CD14-positive monocyte (primary cell): ENCODE measurements at regions not wholly inside any gene's neighbourhood (a gene's known extent, or its start where the extent isn't known, plus 50 kb on each side); places are given as distances from the start of the nearest gene placed in this dataset.

ENCODE experiments used
- DNase-seq, 3 donors: peaks; one replicate each; pipeline ENCODE4 v3.0.0-alpha.2; 2011 to 2022
- H2AFZ ChIP-seq: 2 replicates; pipeline ENCODE4 v1.6.0; 2012; ENCODE audit warnings: mild to moderate bottlenecking, low read depth, low read length, inconsistent platforms; ENCODE audit not compliant: insufficient read depth, poor library complexity, severe bottlenecking
- H3K27ac ChIP-seq, 2 donors: 1 replicate in 1 of 2; 2 replicates in 1 of 2; pipeline ENCODE4 v1.5.1; 2012 to 2013; ENCODE audit warnings: low read length in 2 of 2, control low read depth in 1 of 2, inconsistent platforms in 1 of 2, low read depth in 1 of 2, mild to moderate bottlenecking in 1 of 2
- H3K27me3 ChIP-seq, 2 donors: one replicate each; pipeline versions ENCODE4 v1.6.0 to v1.6.1; 2011 to 2013; ENCODE audit warnings: low read length in 2 of 2; ENCODE audit not compliant: control insufficient read depth in 2 of 2, insufficient read depth in 2 of 2
- H3K36me3 ChIP-seq, 2 donors: replicated peaks in 1 of 2; 1 replicate in 1 of 2; 2 replicates in 1 of 2; pipeline versions ENCODE4 v1.5.1 to v1.6.1; 2012 to 2013; ENCODE audit warnings: low read length in 2 of 2, control low read depth in 1 of 2, inconsistent platforms in 1 of 2, mild to moderate bottlenecking in 1 of 2; ENCODE audit not compliant: insufficient read depth in 2 of 2, control insufficient read depth in 1 of 2
- H3K4me1 ChIP-seq, 2 donors: 1 replicate in 1 of 2; 2 replicates in 1 of 2; pipeline versions ENCODE4 v1.5.1 to v1.6.1; 2012 to 2013; ENCODE audit warnings: low read length in 2 of 2, control low read depth in 1 of 2, inconsistent platforms in 1 of 2, mild to moderate bottlenecking in 1 of 2, moderate library complexity in 1 of 2; ENCODE audit not compliant: insufficient read depth in 2 of 2, control insufficient read depth in 1 of 2
- H3K4me2 ChIP-seq: replicated peaks from 2 replicates; pipeline ENCODE3; 2012; ENCODE audit warnings: low read length, moderate library complexity, mild to moderate bottlenecking; ENCODE audit not compliant: poor library complexity, severe bottlenecking; ENCODE audit errors: extremely low read depth
- H3K4me3 ChIP-seq, 3 experiments: fragments of 200-600 bp in 1 of 3; sonication (generic) in 1 of 3; replicated peaks in 1 of 3; 1 replicate in 2 of 3; 2 replicates in 1 of 3; pipeline ENCODE4 v1.5.1; 2011 to 2013; ENCODE audit warnings: low read length in 3 of 3, mild to moderate bottlenecking in 3 of 3, control low read depth in 2 of 3, low read depth in 2 of 3, inconsistent platforms in 1 of 3, moderate library complexity in 1 of 3
- H3K79me2 ChIP-seq: 2 replicates; pipeline ENCODE4 v1.6.0; 2012; ENCODE audit warnings: mild to moderate bottlenecking, control low read depth, inconsistent platforms, low read length, moderate library complexity; ENCODE audit not compliant: insufficient read depth
- H3K9ac ChIP-seq: 2 replicates; pipeline ENCODE4 v1.6.0; 2017; ENCODE audit warnings: low read length, mild to moderate bottlenecking; ENCODE audit not compliant: insufficient read depth, poor library complexity, severe bottlenecking
- H3K9me3 ChIP-seq, 2 donors: replicated peaks in 1 of 2; 1 replicate in 1 of 2; 2 replicates in 1 of 2; pipeline versions ENCODE4 v1.5.1 to v1.6.1; 2012 to 2013; ENCODE audit warnings: low read length in 2 of 2, control low read depth in 1 of 2; ENCODE audit not compliant: control insufficient read depth in 1 of 2, insufficient read depth in 1 of 2
- H4K20me1 ChIP-seq: 2 replicates; pipeline ENCODE4 v1.6.0; 2012; ENCODE audit warnings: mild to moderate bottlenecking, low read length, control low read depth, moderate library complexity; ENCODE audit not compliant: insufficient read depth
- H3K27ac Mint-ChIP-seq, 7 donors: one replicate each; pipeline ENCODE4 v1.8.0; 2020; ENCODE audit warnings: mild to moderate bottlenecking in 7 of 7, mixed read lengths in 7 of 7, moderate library complexity in 6 of 7, inconsistent platforms in 2 of 7
- H3K27me3 Mint-ChIP-seq, 3 donors: one replicate each; pipeline ENCODE4 v1.8.0; 2021 to 2022; ENCODE audit warnings: low read depth in 3 of 3, mild to moderate bottlenecking in 3 of 3, mixed read lengths in 3 of 3, moderate library complexity in 3 of 3, inconsistent platforms in 1 of 3
- H3K36me3 Mint-ChIP-seq, 2 donors: one replicate each; pipeline ENCODE4 v1.8.0; 2020; ENCODE audit warnings: mixed read lengths in 2 of 2, inconsistent platforms in 1 of 2, mild to moderate bottlenecking in 1 of 2
- H3K4me1 Mint-ChIP-seq: one replicate; pipeline ENCODE4 v1.8.0; 2020; ENCODE audit warnings: mild to moderate bottlenecking, mixed read lengths
- H3K4me3 Mint-ChIP-seq, 2 donors: one replicate each; pipeline ENCODE4 v1.8.0; 2020; ENCODE audit warnings: mild to moderate bottlenecking in 2 of 2, mixed read lengths in 2 of 2, moderate library complexity in 1 of 2
- H3K9me3 Mint-ChIP-seq, 7 donors: one replicate each; pipeline ENCODE4 v1.8.0; 2020 to 2022; ENCODE audit warnings: mixed read lengths in 7 of 7, mild to moderate bottlenecking in 6 of 7, moderate library complexity in 6 of 7, inconsistent platforms in 2 of 7
- CTCF ChIP-seq: fragments of 200-600 bp; IDR thresholded peaks from one replicate; pipeline ENCODE4 v1.8.0; 2022; ENCODE audit warnings: antibody characterized with exemption, mild to moderate bottlenecking
- WGBS: methylation state at CpG from one replicate; pipeline ENCODE4 v1.1.5; 2013; ENCODE audit warnings: missing lambda C conversion rate; ENCODE audit not compliant: insufficient coverage; 5-methylcytosine and 5-hydroxymethylcytosine counted together
- intact Hi-C, 2 donors: fragments of 100-400 bp; cut with micrococcal nuclease; formaldehyde crosslinking; loops; one replicate each; pipeline versions ENCODE4 v1.15.0 to v1.15.1; 2023

DNA sequence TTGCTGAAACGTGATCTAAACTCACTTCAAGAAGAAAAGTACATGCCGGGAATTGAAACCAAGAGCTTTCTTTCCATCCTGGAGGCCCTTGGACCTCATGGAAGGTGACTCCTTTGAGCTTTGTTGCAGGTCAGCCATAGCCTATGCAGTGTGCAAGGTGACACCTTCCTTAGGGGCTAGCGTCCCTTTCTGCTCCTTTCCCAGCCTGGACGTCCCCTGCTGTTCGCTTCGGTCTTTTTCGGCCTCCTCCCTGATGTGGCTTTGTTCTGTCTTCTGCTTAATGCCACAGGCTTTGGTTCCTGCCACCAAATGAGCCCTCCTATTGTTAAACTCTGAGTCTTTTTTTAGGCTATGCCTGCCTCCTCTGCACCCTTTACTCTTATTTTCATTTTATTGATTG is 308.8 kb downstream of the BRINP2 start:
- no peaks in the 10 kb centered on the region for H3K79me2 ChIP-seq
- H3K9me3 ChIP-seq: peaks cover 3 to 9% of the 10 kb centered on the region in 2 donors
- Mint-ChIP-seq H3K36me3 (no peaks in the 10 kb centered on the region), H3K4me1 (peaks cover 3% of the 10 kb centered on the region), H3K4me3 (no peak overlapping the region), H3K27ac (no peak overlapping the region), H3K9me3 (peaks cover 7 to 24% (median 10%) of the 10 kb centered on the region in 7 donors), H3K27me3 (peaks cover 0 to 1% (median 0%) of the 10 kb centered on the region in 3 donors)
- H3K4me1 ChIP-seq: no peaks in the 10 kb centered on the region
- no peak overlapping the region for H3K4me2 ChIP-seq
- no peaks in the 10 kb centered on the region for H3K36me3 ChIP-seq
- H3K9ac ChIP-seq: no peak overlapping the region
- intact Hi-C loops: no loop called here
- H3K27me3 ChIP-seq: no peaks in the 10 kb centered on the region
- 90% methylated on average over 6 of the region's 7 CpGs for WGBS
- no peak for TF ChIP-seq CTCF
- DNase-seq: no peak
- H3K27ac ChIP-seq: no peak overlapping the region
- no peaks in the 10 kb centered on the region for H4K20me1 ChIP-seq
- no peak overlapping the region for H3K4me3 ChIP-seq
- no peak overlapping the region for H2AFZ ChIP-seq

GRCh38 chr1:177476676-177477075 is 305.9 kb downstream of the BRINP2 start:
- WGBS: 83% methylated on average over 2 of the region's 2 CpGs

More at GRCh38 chr1:177476676-177477075, 305.9 kb downstream of the BRINP2 start:
- no peak overlapping the region for H3K27ac Mint-ChIP-seq
- no peaks in the 10 kb centered on the region for H3K36me3 Mint-ChIP-seq
- no peaks in the 10 kb centered on the region for H3K4me1 ChIP-seq
- intact Hi-C loops: no loop called here
- no peaks in the 10 kb centered on the region for H3K36me3 ChIP-seq
- no peak overlapping the region for H3K27ac ChIP-seq
- H3K4me2 ChIP-seq: no peak overlapping the region
- no peaks in the 10 kb centered on the region for H4K20me1 ChIP-seq
- peaks cover 0 to 1% (median 0%) of the 10 kb centered on the region in 3 donors for H3K27me3 Mint-ChIP-seq
- no peak for TF ChIP-seq CTCF
- no peak overlapping the region for H3K9ac ChIP-seq
- no peak overlapping the region for H3K4me3 Mint-ChIP-seq
- H3K9me3 ChIP-seq: peaks cover under 1 to 7% of the 10 kb centered on the region in 2 donors
- H3K9me3 Mint-ChIP-seq: peaks cover 2 to 21% (median 7%) of the 10 kb centered on the region in 7 donors
- no peaks in the 10 kb centered on the region for H3K79me2 ChIP-seq
- no peak overlapping the region for H2AFZ ChIP-seq
- H3K27me3 ChIP-seq: no peaks in the 10 kb centered on the region
- peaks cover 3% of the 10 kb centered on the region for H3K4me1 Mint-ChIP-seq
- no peak for DNase-seq
- no peak overlapping the region for H3K4me3 ChIP-seq
